GM12874 (cell line): ENCODE measurements at regions not wholly inside any gene's neighbourhood (a gene's known extent, or its start where the extent isn't known, plus 50 kb on each side); places are given as distances from the start of the nearest gene placed in this dataset.

Source experiments
- CTCF ChIP-seq: IDR thresholded peaks from 2 replicates; pipeline ENCODE4 v1.5.1; 2011; ENCODE audit warnings: low read depth, mild to moderate bottlenecking, control low read depth, low read length, moderate library complexity; ENCODE audit not compliant: insufficient read depth

DNA sequence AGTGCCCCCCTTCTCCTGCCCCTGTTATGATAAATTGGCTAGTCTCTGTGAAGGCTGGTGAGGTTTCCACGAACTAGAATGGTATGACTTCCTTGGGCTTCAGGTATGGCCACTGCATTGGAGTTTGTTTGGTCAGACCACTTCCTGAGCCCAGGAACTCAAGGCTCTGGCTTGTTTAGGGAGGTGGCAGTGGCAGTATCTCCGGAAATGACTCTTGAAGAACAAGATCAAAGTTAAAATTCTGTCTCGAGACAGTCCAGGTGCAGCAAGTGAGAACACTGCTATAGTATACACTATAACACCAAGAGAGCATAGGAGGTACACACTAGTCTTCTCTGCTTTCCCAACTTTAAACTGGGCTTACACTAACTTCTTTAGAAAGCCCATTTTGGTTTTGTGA, 309.1 kb downstream of the KLF12 start:
- TF ChIP-seq CTCF = no peak

DNA sequence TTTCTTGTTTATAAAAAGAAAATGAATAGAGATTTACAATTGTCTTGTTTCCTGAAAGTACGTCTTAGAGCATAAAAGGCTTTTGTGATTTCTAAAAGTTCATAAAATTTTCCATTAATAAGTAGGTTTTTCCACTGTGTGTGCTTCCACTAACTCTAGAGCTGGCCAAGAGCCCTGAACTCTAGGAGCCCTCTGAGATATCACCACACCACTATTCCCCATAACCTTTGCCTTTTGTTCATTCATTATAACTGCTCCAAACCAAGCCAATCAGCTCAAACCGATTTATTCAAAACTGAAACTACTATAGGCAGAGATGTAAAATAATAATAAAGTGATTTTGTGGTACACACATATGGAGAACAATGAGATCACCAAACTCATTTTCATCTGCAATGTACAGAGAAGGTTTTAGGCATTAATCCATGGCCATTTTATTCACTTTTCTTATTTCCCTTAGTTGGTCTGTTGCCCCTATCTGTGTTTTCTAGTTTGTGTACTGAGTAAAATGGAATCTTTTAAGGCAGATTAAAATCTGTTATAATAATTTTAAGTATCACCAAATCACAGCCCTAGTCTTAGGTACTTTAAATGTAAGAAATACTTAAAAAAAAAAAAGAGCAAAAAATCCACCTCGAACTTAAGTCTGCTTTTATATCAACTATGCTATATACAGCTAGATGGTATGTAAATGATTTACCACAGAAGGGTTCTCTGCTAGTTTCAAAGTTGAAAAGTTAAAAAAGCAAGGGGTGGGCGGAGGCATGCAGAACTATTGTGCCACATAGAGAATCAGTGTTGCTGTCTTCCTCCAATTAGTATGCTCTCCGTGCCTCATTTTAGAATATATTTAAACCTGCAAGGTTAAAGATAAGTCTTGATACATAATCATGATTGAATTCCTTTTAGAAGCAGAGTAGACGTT, 311.3 kb downstream of the KLF12 start:
- TF ChIP-seq CTCF = no peak

DNA sequence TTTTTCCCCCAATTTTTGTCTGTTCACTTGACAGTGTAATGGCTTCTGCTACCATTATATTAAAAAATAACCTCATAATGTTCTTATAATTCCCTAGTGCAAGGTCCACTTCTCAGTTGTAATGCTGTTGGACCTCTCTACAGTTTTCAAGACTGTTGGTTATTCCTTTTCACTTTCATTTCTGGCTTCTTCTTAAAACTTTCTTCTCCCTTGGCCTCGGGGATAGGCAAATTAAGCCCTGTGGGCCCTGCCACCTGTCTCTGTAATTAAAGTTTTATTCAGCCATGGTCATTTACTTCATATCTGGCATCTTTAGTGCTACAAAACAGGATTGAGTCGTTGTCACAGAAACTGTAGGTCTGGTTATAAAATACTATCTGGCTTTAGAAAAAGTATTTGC, 313.5 kb downstream of the KLF12 start:
- TF ChIP-seq CTCF = no peak

DNA sequence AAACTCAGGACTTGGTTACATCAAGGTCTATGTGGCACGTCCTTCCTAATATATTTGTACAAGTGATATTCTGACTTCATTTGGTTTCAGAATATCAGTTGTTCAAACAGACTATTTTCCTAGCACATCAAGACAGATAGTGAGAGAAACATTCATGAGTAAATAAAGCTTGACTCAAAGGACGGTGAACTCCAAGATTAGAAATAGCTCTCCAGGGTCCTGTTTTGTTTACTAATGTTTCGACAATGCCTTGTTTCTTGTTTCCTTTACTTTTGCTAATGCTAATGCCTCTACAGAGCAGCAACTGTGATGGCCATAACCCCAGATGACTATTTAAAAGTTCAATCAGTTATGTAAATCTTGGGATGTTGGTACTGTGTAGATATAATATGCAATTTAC, 313.9 kb downstream of the KLF12 start:
- no peak for TF ChIP-seq CTCF

GRCh38 chr13:73819711-73820110, 314.5 kb downstream of the KLF12 start:
- no peak for TF ChIP-seq CTCF

DNA sequence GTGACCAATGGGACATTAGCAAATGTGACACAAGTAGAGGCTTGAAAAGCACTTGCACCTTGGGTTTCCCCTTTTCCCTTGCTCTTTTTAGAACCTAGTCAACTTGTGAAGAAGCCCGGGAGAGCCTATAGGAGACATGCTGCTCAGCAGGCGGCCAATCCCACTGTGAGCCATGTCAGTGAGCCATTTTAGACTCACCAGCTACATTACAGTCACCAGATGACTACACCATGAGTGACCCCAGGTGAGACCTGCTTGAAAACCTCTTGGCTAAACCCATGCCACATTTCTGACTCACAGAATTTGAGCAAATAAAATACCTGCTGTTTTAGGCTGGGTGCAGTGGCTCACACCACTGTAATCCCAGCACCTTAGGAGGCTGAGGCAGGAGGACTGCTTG, 317.5 kb downstream of the KLF12 start:
- no peak for TF ChIP-seq CTCF

DNA sequence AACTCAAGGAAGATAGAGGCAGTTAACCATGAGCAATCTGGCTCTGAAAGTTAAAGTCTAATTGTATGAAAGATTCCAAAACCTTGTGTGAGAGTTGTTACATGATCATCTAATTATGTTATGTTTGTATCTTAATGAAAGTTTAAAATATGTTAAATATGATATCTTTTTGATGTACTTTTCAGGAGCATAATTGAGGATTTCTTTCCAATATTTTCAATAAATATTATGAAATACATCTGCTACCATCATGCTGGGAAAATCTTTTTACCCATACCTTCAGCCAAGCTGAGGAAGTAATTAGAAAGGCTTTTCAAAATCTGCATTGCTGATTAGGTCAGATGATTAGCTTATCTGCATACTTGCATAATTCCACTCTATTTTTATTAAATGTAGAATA, 318.4 kb downstream of the KLF12 start:
- TF ChIP-seq CTCF = no peak
